CD4-positive, alpha-beta T cell treated with Interleukin-4 for 4 hours (primary cell): ENCODE measurements at regions not wholly inside any gene's neighbourhood (a gene's known extent, or its start where the extent isn't known, plus 50 kb on each side); places are given as distances from the start of the nearest gene placed in this dataset.

Experiments
- DNase-seq: peaks from one replicate; pipeline ENCODE4 v3.0.0-alpha.2; 2020

- DNase-seq = no peak
These were observed 103.4 kb upstream of the SDK1 start for GRCh38 chr7:3197567-3198213.

- DNase-seq = no peak
These were observed 102.7 kb upstream of the SDK1 start for GRCh38 chr7:3198316-3198715.

- no peak for DNase-seq
These were observed 100.5 kb upstream of the SDK1 start for GRCh38 chr7:3200504-3200903.

GRCh38 chr7:3201306-3201705, 99.7 kb upstream of the SDK1 start:
- DNase-seq = no peak

GRCh38 chr7:3201937-3202710, 98.9 kb upstream of the SDK1 start:
- no peak for DNase-seq

GRCh38 chr7:3204526-3204925, 96.5 kb upstream of the SDK1 start:
- no peak for DNase-seq

- DNase-seq = no peak
These were observed 95.0 kb upstream of the SDK1 start for GRCh38 chr7:3206101-3206500.

- DNase-seq = no peak
These were observed 94.3 kb upstream of the SDK1 start for GRCh38 chr7:3206771-3207191.

- DNase-seq = no peak
These were observed 93.6 kb upstream of the SDK1 start for GRCh38 chr7:3207387-3207902.

- DNase-seq = no peak
These were observed 90.5 kb upstream of the SDK1 start for GRCh38 chr7:3210531-3210930.

GRCh38 chr7:3214090-3214413, 87.0 kb upstream of the SDK1 start:
- DNase-seq = no peak

- DNase-seq = no peak
These were observed 85.1 kb upstream of the SDK1 start for GRCh38 chr7:3215624-3216585.

- no peak for DNase-seq
These were observed 83.9 kb upstream of the SDK1 start for GRCh38 chr7:3217166-3217565.

GRCh38 chr7:3218411-3219225, 82.4 kb upstream of the SDK1 start:
- DNase-seq = no peak

GRCh38 chr7:3229904-3230470, 71.1 kb upstream of the SDK1 start:
- DNase-seq = no peak

- no peak for DNase-seq
These were observed 70.1 kb upstream of the SDK1 start for GRCh38 chr7:3230908-3231307.

GRCh38 chr7:3232228-3232627, 68.8 kb upstream of the SDK1 start:
- no peak for DNase-seq

- no peak for DNase-seq
These were observed 67.8 kb upstream of the SDK1 start for GRCh38 chr7:3233301-3233700.

- no peak for DNase-seq
These were observed 67.0 kb upstream of the SDK1 start for GRCh38 chr7:3234051-3234450.

GRCh38 chr7:3234851-3235250, 66.2 kb upstream of the SDK1 start:
- DNase-seq = no peak

- no peak for DNase-seq
These were observed 65.7 kb upstream of the SDK1 start for GRCh38 chr7:3235322-3235721.

- DNase-seq = no peak
These were observed 64.8 kb upstream of the SDK1 start for GRCh38 chr7:3236268-3236667.
